Rectal smooth muscle tissue (tissue), 1 donor: ENCODE measurements at regions not wholly inside any gene's neighbourhood (a gene's known extent, or its start where the extent isn't known, plus 50 kb on each side); places are given as distances from the start of the nearest gene placed in this dataset.

Experiments used
- H3K27ac ChIP-seq: one replicate; pipeline ENCODE4 v1.7.0; 2013; ENCODE audit warnings: low read depth, low read length, inconsistent platforms
- H3K27me3 ChIP-seq: one replicate; pipeline ENCODE4 v1.7.0; 2013; ENCODE audit warnings: low read length; ENCODE audit not compliant: control insufficient read depth, insufficient read depth
- H3K36me3 ChIP-seq: one replicate; pipeline ENCODE4 v1.7.0; 2013; ENCODE audit warnings: low read length; ENCODE audit not compliant: control insufficient read depth, insufficient read depth
- H3K4me1 ChIP-seq: one replicate; pipeline ENCODE4 v1.7.0; 2013; ENCODE audit warnings: low read length; ENCODE audit not compliant: control insufficient read depth, insufficient read depth
- H3K4me3 ChIP-seq: one replicate; pipeline ENCODE4 v1.7.0; 2013; ENCODE audit warnings: low read length
- H3K9ac ChIP-seq: one replicate; pipeline ENCODE4 v1.7.0; 2013; ENCODE audit warnings: low read length

DNA sequence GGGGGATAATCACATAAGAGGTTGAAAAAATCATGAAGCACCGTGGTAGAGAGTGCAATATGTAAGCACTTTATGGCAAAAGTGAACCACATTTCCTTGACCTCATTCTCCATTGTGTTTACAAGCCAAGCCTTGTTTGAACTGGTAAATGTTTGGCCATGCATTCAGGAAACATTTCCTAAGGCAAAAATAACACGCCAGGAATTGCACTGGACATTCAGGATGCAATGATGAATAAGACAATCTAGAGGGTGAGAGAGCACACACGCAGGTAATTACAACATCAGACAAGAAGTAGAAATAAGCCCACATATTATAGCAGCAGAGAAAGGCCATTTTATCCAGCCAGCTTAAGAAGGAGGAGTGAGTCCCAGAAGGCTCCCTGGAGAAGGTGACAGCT is 218.0 kb upstream of the OSR1 start:
- H3K9ac ChIP-seq = no peak overlapping the region
- H3K36me3 ChIP-seq = no peaks in the 10 kb centered on the region

DNA sequence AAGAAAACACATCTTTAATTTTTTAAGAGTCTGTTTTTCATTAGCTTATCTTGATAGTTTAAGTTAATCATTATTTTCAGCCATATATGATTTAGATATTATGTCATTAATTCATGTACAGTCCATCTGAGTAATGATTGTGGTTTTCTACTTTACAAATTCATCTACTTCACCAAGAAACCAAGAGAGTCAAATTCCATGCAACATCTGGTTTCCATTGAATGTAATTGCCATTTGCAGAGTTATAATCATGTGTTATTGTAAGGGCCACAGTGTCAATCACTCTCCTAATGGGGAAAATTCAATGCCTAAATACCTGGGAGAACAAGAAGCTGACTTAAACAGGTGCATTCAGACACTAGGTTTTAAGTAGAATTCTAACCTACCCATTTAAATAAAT is 217.2 kb upstream of the OSR1 start:
- Histone ChIP-seq H3K9ac (no peak overlapping the region), H3K27ac (no peak overlapping the region), H3K36me3 (no peaks in the 10 kb centered on the region), H3K4me1 (peaks cover 18% of the 10 kb centered on the region), H3K27me3 (no peaks in the 10 kb centered on the region), H3K4me3 (no peak overlapping the region)

More for the DNA sequence above, 218.0 kb upstream of the OSR1 start:
- no peaks in the 10 kb centered on the region for H3K27me3 ChIP-seq
- H3K27ac ChIP-seq = no peak overlapping the region
- H3K4me3 ChIP-seq = no peak overlapping the region
- H3K4me1 ChIP-seq = peaks cover 18% of the 10 kb centered on the region

DNA sequence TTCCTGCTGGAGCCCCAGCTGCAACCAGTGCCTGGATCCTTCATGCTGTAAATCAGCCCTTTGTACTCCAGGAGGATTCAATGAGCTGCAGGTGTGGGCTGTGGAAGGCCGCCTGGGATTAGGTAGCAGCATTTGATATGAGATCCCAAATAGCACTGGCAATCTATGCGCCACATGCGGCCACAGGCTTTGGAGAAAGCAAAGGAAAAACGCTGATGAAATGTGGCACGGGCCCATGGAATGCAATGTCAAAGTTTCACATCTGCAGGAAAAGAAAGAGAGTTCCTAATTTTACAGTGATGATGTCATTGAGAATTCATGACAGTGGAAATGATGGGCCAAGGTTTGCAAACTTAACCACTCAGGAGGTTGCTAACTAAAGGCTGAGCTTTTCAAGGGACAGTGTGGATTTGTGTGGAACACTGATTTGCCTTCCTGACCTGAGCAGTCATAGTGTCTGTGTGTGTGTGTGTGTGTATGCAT is 216.4 kb upstream of the OSR1 start:
- no peak overlapping the region for H3K9ac ChIP-seq
- no peak overlapping the region for H3K4me3 ChIP-seq
- H3K27ac ChIP-seq = no peak overlapping the region
- peaks cover 18% of the 10 kb centered on the region for H3K4me1 ChIP-seq
- H3K27me3 ChIP-seq = no peaks in the 10 kb centered on the region
- no peaks in the 10 kb centered on the region for H3K36me3 ChIP-seq

DNA sequence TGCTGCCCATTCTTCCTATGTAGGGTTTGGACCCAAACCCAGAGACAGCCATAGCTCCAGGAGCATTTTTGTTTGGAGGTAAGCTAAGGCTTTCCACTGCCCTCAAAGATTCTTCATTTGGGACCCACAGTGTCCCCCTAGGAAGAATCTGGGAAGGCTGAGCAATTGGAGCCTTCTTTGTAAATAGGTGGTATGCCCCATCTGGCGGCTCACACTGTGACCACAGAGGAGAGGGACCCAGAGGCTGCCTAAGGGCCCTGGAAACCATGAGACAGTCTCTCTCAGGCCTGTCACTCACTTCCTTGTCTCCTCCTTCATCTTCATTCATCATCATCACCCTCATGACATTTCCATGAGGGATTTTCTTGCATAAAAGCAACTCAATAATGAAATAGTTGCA is 215.4 kb upstream of the OSR1 start:
- peaks cover 18% of the 10 kb centered on the region for H3K4me1 ChIP-seq
- no peak overlapping the region for H3K9ac ChIP-seq
- H3K27ac ChIP-seq = no peak overlapping the region
- no peaks in the 10 kb centered on the region for H3K36me3 ChIP-seq
- H3K27me3 ChIP-seq = no peaks in the 10 kb centered on the region
- no peak overlapping the region for H3K4me3 ChIP-seq

DNA sequence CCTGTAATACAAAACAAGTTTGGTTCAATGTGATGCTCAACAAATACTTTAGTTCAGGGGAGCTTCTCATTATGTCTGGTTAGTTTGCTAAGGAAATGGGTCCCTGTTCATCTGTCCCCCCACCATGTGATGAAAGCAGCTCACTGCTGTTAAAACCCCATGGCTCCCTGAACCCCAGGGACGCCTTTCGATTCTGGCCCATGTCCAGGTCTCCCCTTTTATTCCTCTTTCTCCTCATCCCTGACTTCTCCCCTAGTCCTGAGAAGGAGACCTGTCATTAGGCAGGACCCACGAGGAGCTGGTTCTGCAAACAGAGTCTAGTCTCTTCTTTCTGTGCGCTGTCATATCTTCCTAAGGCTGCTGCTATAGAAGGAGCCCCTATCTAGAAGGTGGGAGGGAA is 213.3 kb upstream of the OSR1 start:
- H3K4me1 ChIP-seq = peaks cover 18% of the 10 kb centered on the region
- H3K27ac ChIP-seq = no peak overlapping the region
- no peaks in the 10 kb centered on the region for H3K27me3 ChIP-seq
- H3K4me3 ChIP-seq = no peak overlapping the region
- H3K9ac ChIP-seq = no peak overlapping the region
- H3K36me3 ChIP-seq = no peaks in the 10 kb centered on the region

DNA sequence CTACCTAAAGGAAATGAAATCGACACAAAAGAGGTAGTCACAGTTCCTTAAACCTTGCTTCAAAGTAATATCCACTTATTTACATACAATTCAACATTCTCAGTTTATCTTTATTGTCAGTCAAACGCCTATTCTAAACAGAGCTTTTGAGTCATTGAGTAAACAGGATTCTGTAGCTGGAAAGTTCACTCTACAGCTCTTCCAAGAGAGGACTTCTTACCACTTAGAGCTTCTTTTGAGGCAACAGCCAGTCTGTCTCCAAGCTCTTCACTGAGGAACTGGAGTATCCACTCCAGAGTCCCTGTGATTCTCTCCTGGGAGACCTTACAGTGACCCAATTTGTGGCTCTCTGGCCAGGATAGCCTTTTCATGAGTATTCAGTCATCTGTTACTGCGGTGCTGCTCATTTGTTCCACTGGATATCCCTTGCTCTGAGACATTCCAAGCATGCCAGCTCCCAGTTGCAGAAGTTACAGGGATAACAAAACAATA is 210.9 kb upstream of the OSR1 start:
- no peak overlapping the region for H3K27ac ChIP-seq
- H3K4me3 ChIP-seq = no peak overlapping the region
- no peak overlapping the region for H3K9ac ChIP-seq
- H3K27me3 ChIP-seq = no peaks in the 10 kb centered on the region
- no peaks in the 10 kb centered on the region for H3K36me3 ChIP-seq
- peaks cover 13% of the 10 kb centered on the region for H3K4me1 ChIP-seq

DNA sequence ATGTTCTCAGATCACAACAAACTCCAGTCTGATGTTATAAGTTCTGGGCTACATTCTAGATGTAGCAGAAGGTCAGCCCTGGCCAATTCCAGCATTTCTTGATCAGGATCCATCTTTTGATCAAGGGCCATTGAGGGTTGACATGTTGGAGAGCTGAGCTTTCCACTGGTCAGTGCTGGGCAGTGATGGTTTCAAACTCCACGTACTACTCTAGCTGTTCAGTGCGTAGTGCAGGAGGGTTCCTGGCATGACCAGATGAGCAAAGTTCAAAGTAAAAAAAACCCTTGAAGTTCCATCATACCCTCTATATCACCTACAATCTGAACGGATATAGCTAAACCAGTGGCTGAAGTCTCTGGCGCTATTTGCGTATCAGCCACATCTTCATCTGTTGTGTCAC is 210.4 kb upstream of the OSR1 start:
- H3K4me3 ChIP-seq = no peak overlapping the region
- H3K4me1 ChIP-seq = peaks cover 8% of the 10 kb centered on the region
- no peaks in the 10 kb centered on the region for H3K36me3 ChIP-seq
- H3K27ac ChIP-seq = no peak overlapping the region
- no peak overlapping the region for H3K9ac ChIP-seq
- H3K27me3 ChIP-seq = no peaks in the 10 kb centered on the region

DNA sequence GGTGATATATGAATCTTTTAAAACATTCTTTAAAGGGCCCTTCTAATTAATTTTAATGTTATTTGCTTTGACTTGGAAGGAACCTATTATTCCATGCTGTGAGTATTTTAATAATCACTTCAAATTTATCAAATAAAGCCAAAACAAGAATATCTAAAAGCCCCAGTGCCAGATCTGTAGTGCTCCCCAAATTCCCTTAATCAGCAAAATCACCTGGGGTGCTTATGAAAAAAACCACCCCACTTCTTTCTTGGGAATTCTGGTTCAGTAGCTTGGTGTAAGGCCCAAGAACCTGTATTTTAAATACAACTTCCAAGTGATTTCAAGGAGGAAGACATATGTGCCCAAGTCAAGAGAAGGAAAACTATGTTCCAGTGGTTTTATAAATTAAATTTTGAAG is 202.4 kb upstream of the OSR1 start:
- Histone ChIP-seq H3K9ac (no peak overlapping the region), H3K4me3 (no peak overlapping the region), H3K27ac (no peak overlapping the region)

DNA sequence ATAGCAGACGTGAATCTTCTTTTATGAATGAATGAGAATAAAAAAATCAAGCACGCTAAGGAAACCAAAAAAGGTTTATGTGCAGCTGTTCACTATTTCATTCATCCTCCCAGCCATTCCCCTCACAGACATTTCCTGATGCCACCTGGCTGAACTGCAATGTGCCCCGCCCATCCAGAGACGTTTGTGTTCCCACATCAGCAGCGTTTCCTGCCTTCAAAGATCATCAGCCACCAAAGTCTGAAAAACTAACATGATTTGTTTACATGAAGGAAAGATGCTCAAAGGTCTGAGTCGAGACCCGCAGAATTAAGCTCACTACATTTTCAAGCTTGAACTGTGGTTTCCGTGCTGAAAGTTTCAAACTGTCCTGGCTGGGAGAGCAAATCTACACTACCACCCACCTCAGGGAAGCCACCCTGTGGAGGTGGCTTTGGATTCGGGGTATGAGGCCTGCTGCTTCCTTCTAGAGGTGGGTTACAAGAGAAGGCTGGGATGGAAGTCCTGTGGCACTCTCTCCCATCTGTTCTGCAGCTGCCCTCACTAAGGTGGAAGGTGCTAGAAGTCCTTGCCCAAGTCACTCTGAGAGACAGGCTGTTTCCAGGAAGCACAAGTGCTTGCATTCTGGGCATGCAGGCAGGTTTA is 201.3 kb upstream of the OSR1 start:
- H3K9ac ChIP-seq = no peak overlapping the region
- no peak overlapping the region for H3K27ac ChIP-seq
- H3K4me1 ChIP-seq = no peaks in the 10 kb centered on the region
- no peaks in the 10 kb centered on the region for H3K27me3 ChIP-seq
- H3K4me3 ChIP-seq = no peak overlapping the region
- H3K36me3 ChIP-seq = no peaks in the 10 kb centered on the region

More for the DNA sequence above, 202.4 kb upstream of the OSR1 start:
- no peaks in the 10 kb centered on the region for H3K4me1 ChIP-seq
- no peaks in the 10 kb centered on the region for H3K27me3 ChIP-seq
- no peaks in the 10 kb centered on the region for H3K36me3 ChIP-seq

DNA sequence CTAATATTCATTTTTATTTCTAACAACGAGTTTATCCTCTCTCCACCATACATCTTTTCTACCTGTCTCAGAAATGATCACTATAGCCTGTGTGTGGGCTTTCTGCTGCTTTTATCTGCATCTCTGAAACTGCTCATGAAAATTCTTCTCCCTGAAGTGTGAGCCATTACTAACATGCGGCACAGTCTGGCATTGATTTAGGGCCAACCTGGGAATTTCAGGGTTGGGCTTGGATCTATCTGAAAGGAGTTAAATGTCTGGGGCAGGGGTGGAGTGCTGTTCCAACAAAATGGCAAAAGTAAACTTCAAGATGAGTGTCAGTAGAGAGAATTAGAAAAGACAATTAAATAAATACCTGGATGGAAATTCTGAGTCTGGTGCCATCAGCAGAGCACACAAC is 198.2 kb upstream of the OSR1 start:
- no peak overlapping the region for H3K4me3 ChIP-seq
- no peak overlapping the region for H3K9ac ChIP-seq
- H3K4me1 ChIP-seq = no peaks in the 10 kb centered on the region
- no peaks in the 10 kb centered on the region for H3K36me3 ChIP-seq
- no peaks in the 10 kb centered on the region for H3K27me3 ChIP-seq
- no peak overlapping the region for H3K27ac ChIP-seq

DNA sequence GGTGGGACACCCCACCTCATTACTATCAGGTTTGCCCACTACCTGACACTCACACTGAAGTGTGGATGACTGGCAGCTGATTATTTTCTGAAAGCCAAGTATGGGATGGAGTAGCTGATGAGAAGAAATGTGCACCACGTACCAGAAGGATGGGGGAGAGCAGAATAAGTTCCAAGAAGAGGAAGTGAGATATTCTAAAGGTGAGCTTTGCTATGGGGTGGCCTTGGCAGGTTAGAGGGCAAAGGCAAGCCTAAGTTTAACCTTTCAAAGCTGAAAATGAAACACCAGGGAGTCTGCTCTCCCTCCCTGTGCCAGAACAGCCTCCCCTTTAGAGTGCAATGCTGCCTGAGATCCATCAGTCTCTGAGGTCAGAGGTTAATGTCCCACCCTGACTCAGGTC is 196.1 kb upstream of the OSR1 start:
- Histone ChIP-seq H3K4me1 (no peaks in the 10 kb centered on the region), H3K9ac (no peak overlapping the region), H3K27ac (no peak overlapping the region), H3K36me3 (no peaks in the 10 kb centered on the region), H3K27me3 (no peaks in the 10 kb centered on the region), H3K4me3 (no peak overlapping the region)

DNA sequence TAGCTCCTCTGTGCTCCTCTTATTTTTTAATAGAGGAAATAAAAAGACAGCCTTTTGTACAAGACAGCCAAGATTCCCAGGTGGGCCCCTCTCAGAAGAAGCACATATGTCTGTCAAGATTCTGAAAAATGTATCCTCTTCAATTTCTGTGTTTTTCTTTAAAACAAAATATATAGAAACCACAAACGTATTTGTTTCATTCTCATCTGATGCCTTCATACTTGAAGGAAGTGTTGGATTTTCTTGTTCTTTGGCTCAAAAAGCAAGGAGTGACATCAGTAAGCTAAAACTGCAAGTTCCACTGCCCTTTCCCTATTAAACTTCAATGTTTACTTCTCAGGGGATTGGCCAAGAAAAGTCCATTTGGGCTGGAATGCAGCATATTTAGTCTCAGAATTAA is 193.8 kb upstream of the OSR1 start:
- Histone ChIP-seq H3K4me1 (no peaks in the 10 kb centered on the region), H3K36me3 (no peaks in the 10 kb centered on the region), H3K9ac (no peak overlapping the region), H3K27me3 (no peaks in the 10 kb centered on the region), H3K4me3 (no peak overlapping the region), H3K27ac (no peak overlapping the region)

DNA sequence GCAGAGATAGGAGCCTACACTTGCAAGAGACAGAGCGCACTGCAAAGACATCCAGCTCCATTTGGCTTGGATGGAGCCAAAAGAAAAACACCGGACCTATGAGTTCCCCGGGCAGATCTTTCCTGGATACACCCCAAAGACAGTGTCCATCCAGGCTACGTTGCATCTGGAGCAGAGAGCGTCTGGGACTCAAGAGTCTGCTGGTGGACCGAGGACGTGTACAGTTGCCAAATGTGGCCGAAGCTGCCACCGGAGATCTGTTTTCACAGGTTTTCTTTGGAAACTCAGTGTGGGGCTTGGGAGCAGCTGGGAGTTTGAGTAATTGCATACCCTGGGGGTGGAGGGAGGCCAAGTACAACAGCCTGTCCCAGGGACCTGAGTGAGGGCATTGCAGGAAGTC is 192.3 kb upstream of the OSR1 start:
- no peaks in the 10 kb centered on the region for H3K4me1 ChIP-seq
- H3K9ac ChIP-seq = no peak overlapping the region
- no peak overlapping the region for H3K27ac ChIP-seq
- H3K4me3 ChIP-seq = no peak overlapping the region
- no peaks in the 10 kb centered on the region for H3K27me3 ChIP-seq
- H3K36me3 ChIP-seq = no peaks in the 10 kb centered on the region
